ENCODE measurements at regions not wholly inside any gene's neighbourhood (a gene's known extent, or its start where the extent isn't known, plus 50 kb on each side); places are given as distances from the start of the nearest gene placed in this dataset.
"Not testable (repeated sequence)": the region's sequence is repeated elsewhere in the genome, so short reads cannot be mapped to it uniquely, and the experiment has no call there.

DNA sequence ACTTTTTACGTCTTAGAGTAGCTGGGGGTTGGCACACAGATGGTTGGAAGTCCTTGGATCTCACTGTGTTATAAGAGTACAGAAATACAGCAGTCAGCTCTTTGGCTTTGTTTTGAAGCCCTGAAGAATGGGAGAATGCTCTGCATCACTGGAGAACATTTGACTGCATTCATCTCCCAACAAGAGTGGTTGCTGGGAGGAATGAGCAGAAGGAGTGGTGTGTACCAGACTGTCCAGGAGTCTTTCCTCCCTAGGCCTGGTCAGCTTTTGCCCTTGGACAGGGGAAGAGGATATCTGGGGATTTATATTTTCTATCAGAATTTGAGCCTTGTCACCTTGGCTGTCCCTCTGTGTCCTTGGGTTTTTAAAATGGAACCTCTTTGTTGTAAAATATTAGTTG, 69.8 kb downstream of the SRGAP2 start:
- TF ChIP-seq, protein P1, sequence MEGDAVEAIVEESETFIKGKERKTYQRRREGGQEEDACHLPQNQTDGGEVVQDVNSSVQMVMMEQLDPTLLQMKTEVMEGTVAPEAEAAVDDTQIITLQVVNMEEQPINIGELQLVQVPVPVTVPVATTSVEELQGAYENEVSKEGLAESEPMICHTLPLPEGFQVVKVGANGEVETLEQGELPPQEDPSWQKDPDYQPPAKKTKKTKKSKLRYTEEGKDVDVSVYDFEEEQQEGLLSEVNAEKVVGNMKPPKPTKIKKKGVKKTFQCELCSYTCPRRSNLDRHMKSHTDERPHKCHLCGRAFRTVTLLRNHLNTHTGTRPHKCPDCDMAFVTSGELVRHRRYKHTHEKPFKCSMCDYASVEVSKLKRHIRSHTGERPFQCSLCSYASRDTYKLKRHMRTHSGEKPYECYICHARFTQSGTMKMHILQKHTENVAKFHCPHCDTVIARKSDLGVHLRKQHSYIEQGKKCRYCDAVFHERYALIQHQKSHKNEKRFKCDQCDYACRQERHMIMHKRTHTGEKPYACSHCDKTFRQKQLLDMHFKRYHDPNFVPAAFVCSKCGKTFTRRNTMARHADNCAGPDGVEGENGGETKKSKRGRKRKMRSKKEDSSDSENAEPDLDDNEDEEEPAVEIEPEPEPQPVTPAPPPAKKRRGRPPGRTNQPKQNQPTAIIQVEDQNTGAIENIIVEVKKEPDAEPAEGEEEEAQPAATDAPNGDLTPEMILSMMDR (IDR thresholded peaks at IDR 0.05): not testable (repeated sequence)
- not testable (repeated sequence) for TF ChIP-seq POLR2A (IDR thresholded peaks at IDR 0.05)
